ENCODE measurements at regions not wholly inside any gene's neighbourhood (a gene's known extent, or its start where the extent isn't known, plus 50 kb on each side); places are given as distances from the start of the nearest gene placed in this dataset.

GRCh38 chr16:50467559-50467942 lies 80.6 kb upstream of the NKD1 start:
- ChIA-PET POLR2A (ENCODE audit: unreplicated experiment) (no interaction called here), CTCF (no interaction called here)
- H3F3A ChIP-seq (ENCODE audit: low read length, unreplicated experiment), result no peaks in the 10 kb centered on the region
- H3K4me1 ChIP-seq (ENCODE audit: insufficient read depth, low read length), result no peaks in the 10 kb centered on the region
- no peaks in the 10 kb centered on the region for H3K79me2 ChIP-seq (ENCODE audit: low read length)
- no peaks in the 10 kb centered on the region for H4K20me1 ChIP-seq (ENCODE audit: low read length)
- H3K9me3 ChIP-seq (ENCODE audit: low read length), result no peaks in the 10 kb centered on the region
- 0 out of 2 replicates have a peak overlapping the region, but pooled peaks have one; percentile 10 for H3K4me2 ChIP-seq (ENCODE audit: low read length)
- no peak overlapping the region for H3K9ac ChIP-seq (ENCODE audit: low read length)
- DNase-seq (no peak), ATAC-seq (no peak)
- H3K27me3 ChIP-seq (ENCODE audit: low read length), result peaks cover 7% of the 10 kb centered on the region
- no peak overlapping the region for H3K27ac ChIP-seq (ENCODE audit: low read length)
- TF ChIP-seq EZH2phosphoT487 (IDR thresholded peaks at IDR 0.05; ENCODE audit: borderline replicate concordance, low read length) (no peak), EZH2 (IDR thresholded peaks at IDR 0.05; ENCODE audit: low read length, unreplicated experiment) (no peak)
- TF ChIP-seq, protein P1, sequence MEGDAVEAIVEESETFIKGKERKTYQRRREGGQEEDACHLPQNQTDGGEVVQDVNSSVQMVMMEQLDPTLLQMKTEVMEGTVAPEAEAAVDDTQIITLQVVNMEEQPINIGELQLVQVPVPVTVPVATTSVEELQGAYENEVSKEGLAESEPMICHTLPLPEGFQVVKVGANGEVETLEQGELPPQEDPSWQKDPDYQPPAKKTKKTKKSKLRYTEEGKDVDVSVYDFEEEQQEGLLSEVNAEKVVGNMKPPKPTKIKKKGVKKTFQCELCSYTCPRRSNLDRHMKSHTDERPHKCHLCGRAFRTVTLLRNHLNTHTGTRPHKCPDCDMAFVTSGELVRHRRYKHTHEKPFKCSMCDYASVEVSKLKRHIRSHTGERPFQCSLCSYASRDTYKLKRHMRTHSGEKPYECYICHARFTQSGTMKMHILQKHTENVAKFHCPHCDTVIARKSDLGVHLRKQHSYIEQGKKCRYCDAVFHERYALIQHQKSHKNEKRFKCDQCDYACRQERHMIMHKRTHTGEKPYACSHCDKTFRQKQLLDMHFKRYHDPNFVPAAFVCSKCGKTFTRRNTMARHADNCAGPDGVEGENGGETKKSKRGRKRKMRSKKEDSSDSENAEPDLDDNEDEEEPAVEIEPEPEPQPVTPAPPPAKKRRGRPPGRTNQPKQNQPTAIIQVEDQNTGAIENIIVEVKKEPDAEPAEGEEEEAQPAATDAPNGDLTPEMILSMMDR (conservative IDR thresholded peaks at IDR 0.05; ENCODE audit: low read depth, low read length), result no peak
- H3K9me2 ChIP-seq (replicated peaks; ENCODE audit: low read length), result no peaks in the 10 kb centered on the region
- H2AFZ ChIP-seq (ENCODE audit: low read length), result no peak overlapping the region
- no TSS peak for BruUV-seq (replicated peaks)
- intact Hi-C loops (cut with micrococcal nuclease), result no loop called here
- H3K4me3 ChIP-seq (ENCODE audit: low read length), result no peak overlapping the region; the same call in 1 of the 2 replicates
- H3K36me3 ChIP-seq (ENCODE audit: low read depth, low read length), result no peaks in the 10 kb centered on the region

DNA sequence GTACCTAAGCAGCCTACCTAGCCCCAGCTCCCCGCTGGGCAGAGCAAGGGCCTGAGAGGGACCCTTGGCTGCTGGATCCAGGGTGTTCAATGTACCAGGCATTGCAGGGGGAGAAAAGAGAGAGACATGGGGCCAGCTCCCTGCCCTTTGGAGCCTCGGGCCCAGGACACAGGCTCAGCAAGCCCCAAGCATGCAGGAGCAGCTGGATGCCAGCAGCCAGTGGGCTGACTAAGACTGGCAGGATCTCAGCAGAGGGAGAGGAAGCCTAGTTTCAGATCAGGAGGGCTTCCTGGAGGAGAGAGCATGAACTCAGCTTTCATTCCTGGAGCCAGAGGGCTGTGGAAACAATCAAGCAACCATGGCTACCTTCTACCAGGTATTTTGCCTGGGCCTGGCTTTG lies 82.0 kb upstream of the NKD1 start:
- DNase-seq, result no peak
- Histone ChIP-seq H3K79me2 (ENCODE audit: low read length) (no peaks in the 10 kb centered on the region), H3K4me3 (ENCODE audit: low read length) (no peak overlapping the region), H3K9ac (ENCODE audit: low read length) (no peak overlapping the region), H3K4me1 (ENCODE audit: insufficient read depth, low read length) (no peaks in the 10 kb centered on the region), H3K27me3 (ENCODE audit: low read length) (peaks cover 7% of the 10 kb centered on the region), H2AFZ (ENCODE audit: low read length) (no peak overlapping the region), H3K9me3 (ENCODE audit: low read length) (no peaks in the 10 kb centered on the region), H3K4me2 (ENCODE audit: low read length) (no peak overlapping the region), H3K36me3 (ENCODE audit: low read depth, low read length) (no peaks in the 10 kb centered on the region), H3K9me2 (replicated peaks; ENCODE audit: low read length) (no peaks in the 10 kb centered on the region), H4K20me1 (ENCODE audit: low read length) (no peaks in the 10 kb centered on the region), H3K27ac (ENCODE audit: low read length) (no peak overlapping the region), H3F3A (ENCODE audit: low read length, unreplicated experiment) (no peaks in the 10 kb centered on the region)
- TF ChIP-seq, protein P1 (conservative IDR thresholded peaks at IDR 0.05; ENCODE audit: low read depth, low read length), result no peak
- TF ChIP-seq EZH2phosphoT487 (IDR thresholded peaks at IDR 0.05; ENCODE audit: borderline replicate concordance, low read length) (no peak), EZH2 (IDR thresholded peaks at IDR 0.05; ENCODE audit: low read length, unreplicated experiment) (no peak)
- ChIA-PET POLR2A (ENCODE audit: unreplicated experiment) (no interaction called here), CTCF (no interaction called here)
- no peak for ATAC-seq
- intact Hi-C loops (cut with micrococcal nuclease), result no loop called here
- no TSS peak for BruUV-seq (replicated peaks)

DNA sequence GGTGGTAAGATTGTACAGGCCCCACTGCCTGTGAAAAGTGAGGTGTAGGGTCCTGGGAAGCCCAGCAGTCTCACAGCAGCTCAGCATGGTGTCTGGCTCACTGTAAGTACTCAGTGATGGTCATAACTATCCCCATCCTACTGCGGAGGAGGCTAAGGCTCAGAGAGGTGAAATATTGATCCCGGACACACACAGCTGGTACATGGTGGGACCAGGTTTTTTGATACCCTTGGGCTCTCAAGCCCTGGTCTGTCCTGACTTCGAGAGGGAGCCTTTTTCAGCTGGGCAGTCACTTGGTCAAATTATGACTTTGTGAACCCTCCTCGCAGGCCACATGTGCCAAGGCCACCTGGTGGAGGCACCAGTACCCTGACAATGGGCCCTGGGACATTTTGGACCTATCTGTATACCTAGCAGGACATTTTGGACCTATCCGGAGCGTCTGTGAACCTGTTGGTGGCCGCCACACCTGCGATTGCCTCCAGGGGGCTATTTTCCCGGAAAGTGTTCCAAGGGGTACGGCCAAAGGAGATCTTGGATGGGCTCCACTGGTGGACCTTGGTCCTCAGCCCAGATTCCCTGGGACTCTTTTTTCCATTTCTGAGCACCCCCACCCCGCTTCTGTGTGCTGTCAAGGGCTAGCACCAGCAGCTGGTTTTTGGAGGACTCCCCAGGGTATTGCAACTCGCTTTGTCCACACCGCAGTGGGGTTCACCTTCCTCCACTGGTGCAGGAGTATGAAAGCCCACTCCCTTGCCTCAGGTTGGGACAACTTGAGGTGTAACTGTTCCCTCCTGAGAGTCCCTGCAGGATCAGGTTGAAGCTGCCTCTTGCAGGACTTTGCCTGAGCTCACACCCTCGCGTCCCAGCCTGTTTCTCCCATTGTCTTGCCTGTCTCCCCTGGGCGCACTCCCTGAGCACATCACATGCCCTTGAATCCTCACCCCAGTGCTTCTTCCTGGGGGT lies 83.6 kb upstream of the NKD1 start:
- H3F3A ChIP-seq (ENCODE audit: low read length, unreplicated experiment), result no peaks in the 10 kb centered on the region
- H3K4me2 ChIP-seq (ENCODE audit: low read length), result no peak overlapping the region
- no peaks in the 10 kb centered on the region for H3K9me3 ChIP-seq (ENCODE audit: low read length)
- no peak overlapping the region for H2AFZ ChIP-seq (ENCODE audit: low read length)
- ChIA-PET POLR2A (ENCODE audit: unreplicated experiment) (no interaction called here), CTCF (no interaction called here)
- no peak overlapping the region for H3K9ac ChIP-seq (ENCODE audit: low read length)
- intact Hi-C loops (cut with micrococcal nuclease), result no loop called here
- DNase-seq (no peak), ATAC-seq (no peak)
- no peaks in the 10 kb centered on the region for H4K20me1 ChIP-seq (ENCODE audit: low read length)
- BruUV-seq (replicated peaks), result no TSS peak
- TF ChIP-seq EZH2 (IDR thresholded peaks at IDR 0.05; ENCODE audit: low read length, unreplicated experiment), result no peak
- no peak for TF ChIP-seq EZH2phosphoT487 (IDR thresholded peaks at IDR 0.05; ENCODE audit: borderline replicate concordance, low read length)
- TF ChIP-seq, protein P1 (conservative IDR thresholded peaks at IDR 0.05; ENCODE audit: low read depth, low read length), result no peak
- H3K36me3 ChIP-seq (ENCODE audit: low read depth, low read length), result no peaks in the 10 kb centered on the region
- no peaks in the 10 kb centered on the region for H3K79me2 ChIP-seq (ENCODE audit: low read length)
- H3K4me3 ChIP-seq (ENCODE audit: low read length), result no peak overlapping the region
- H3K27me3 ChIP-seq (ENCODE audit: low read length), result peaks cover 10% of the 10 kb centered on the region
- no peaks in the 10 kb centered on the region for H3K9me2 ChIP-seq (replicated peaks; ENCODE audit: low read length)
- no peak overlapping the region for H3K27ac ChIP-seq (ENCODE audit: low read length)
- H3K4me1 ChIP-seq (ENCODE audit: insufficient read depth, low read length), result no peaks in the 10 kb centered on the region
